BE2C (cell line): ENCODE measurements at regions not wholly inside any gene's neighbourhood (a gene's known extent, or its start where the extent isn't known, plus 50 kb on each side); places are given as distances from the start of the nearest gene placed in this dataset.

Experiments used
- DNase-seq: peaks from one replicate; pipeline ENCODE4 v3.0.0-alpha.2; 2020
- H3K27me3 ChIP-seq: fragments of 250-450 bp; sonication (Bioruptor Pico); 2 replicates; pipeline ENCODE4 v1.5.1; 2020; ENCODE audit warnings: mild to moderate bottlenecking
- H3K36me3 ChIP-seq: fragments of 250-450 bp; sonication (Bioruptor Pico); 2 replicates; pipeline ENCODE4 v1.5.1; 2020; ENCODE audit warnings: mild to moderate bottlenecking
- H3K4me1 ChIP-seq: fragments of 250-450 bp; sonication (Bioruptor Pico); 2 replicates; pipeline ENCODE4 v1.5.1; 2020
- H3K4me3 ChIP-seq: 2 replicates; pipeline ENCODE4 v1.5.1; 2011; ENCODE audit warnings: low read depth, low read length
- H3K9me3 ChIP-seq: fragments of 250-450 bp; sonication (Bioruptor Pico); 2 replicates; pipeline ENCODE4 v1.5.1; 2020
- CTCF ChIP-seq: IDR thresholded peaks from 2 replicates; pipeline ENCODE4 v1.5.1; 2012; ENCODE audit warnings: mild to moderate bottlenecking, low read depth, low read length

GRCh38 chr13:40094056-40094455 is 438.6 kb downstream of the COG6 start:
- Histone ChIP-seq H3K27me3 (no peaks in the 10 kb centered on the region), H3K36me3 (no peaks in the 10 kb centered on the region), H3K4me1 (no peaks in the 10 kb centered on the region), H3K4me3 (no peak overlapping the region), H3K9me3 (no peaks in the 10 kb centered on the region)
- no peak for DNase-seq
- no peak for TF ChIP-seq CTCF

DNA sequence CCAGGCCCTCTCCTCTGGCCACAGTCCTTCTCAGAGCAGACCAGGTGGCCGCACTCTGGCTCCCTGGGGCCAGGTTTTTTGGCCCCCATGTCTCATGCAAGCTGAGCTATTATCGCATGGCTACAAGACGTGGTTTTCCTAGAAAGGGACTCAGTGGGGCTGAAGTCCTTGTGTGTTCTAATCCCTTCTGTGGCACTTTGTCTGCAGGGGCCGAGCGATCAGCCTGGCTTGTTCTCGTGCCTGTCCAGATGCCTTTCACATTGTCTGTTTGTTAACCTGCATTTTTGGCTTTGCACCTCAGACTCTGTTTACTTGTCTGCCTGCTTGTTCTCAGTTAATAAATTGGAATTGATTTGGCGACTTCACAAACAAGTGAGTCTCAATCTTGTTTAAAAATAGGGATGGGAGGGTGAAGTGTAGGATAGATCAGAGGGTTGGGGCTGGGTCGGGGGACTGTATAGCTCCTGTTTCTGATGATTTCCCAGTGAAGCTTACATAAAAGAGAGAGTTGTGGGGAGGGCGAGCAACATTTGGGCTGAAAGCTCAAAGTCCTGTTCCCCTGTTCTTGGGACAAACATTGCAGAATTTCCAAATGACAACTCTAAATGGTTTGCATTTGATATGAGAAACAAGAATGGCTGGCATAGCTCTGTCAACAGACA is 440.4 kb downstream of the COG6 start:
- H3K4me1 ChIP-seq: no peaks in the 10 kb centered on the region
- DNase-seq: no peak
- H3K36me3 ChIP-seq: no peaks in the 10 kb centered on the region
- H3K27me3 ChIP-seq: no peaks in the 10 kb centered on the region
- TF ChIP-seq CTCF: no peak
- no peak overlapping the region for H3K4me3 ChIP-seq
- H3K9me3 ChIP-seq: no peaks in the 10 kb centered on the region

GRCh38 chr13:40096357-40096901 is 441.0 kb downstream of the COG6 start:
- H3K36me3 ChIP-seq: no peaks in the 10 kb centered on the region
- DNase-seq: no peak
- no peak for TF ChIP-seq CTCF
- H3K27me3 ChIP-seq: no peaks in the 10 kb centered on the region
- H3K4me3 ChIP-seq: no peak overlapping the region
- H3K9me3 ChIP-seq: no peaks in the 10 kb centered on the region
- H3K4me1 ChIP-seq: no peaks in the 10 kb centered on the region

- no peaks in the 10 kb centered on the region for H3K36me3 ChIP-seq
- H3K4me3 ChIP-seq: no peak overlapping the region
- no peak for DNase-seq
- no peaks in the 10 kb centered on the region for H3K4me1 ChIP-seq
- H3K27me3 ChIP-seq: no peaks in the 10 kb centered on the region
- H3K9me3 ChIP-seq: no peaks in the 10 kb centered on the region
- no peak for TF ChIP-seq CTCF
Observed at GRCh38 chr13:40098246-40098645, 442.8 kb downstream of the COG6 start.

GRCh38 chr13:40101708-40102359 is 446.4 kb downstream of the COG6 start:
- no peak for TF ChIP-seq CTCF
- Histone ChIP-seq H3K4me3 (no peak overlapping the region), H3K4me1 (no peaks in the 10 kb centered on the region), H3K36me3 (no peaks in the 10 kb centered on the region), H3K9me3 (no peaks in the 10 kb centered on the region), H3K27me3 (no peaks in the 10 kb centered on the region)
- DNase-seq: no peak

DNA sequence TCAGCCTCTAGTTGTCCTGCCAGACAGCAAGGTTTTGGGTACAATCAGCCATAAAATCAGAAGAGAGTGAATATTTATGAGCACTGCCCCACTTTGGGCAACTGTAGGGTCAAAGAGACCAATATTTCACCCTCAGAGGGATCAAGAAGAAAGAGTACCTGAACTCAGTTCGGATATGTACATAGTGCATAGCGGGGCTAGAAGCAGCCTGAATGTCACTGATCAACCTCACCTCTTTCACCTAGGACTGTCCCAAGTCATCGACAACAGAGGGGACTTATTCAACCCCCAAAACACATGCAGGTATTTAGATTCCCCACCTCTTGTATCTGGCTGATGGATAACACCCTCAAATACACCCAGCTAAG is 446.9 kb downstream of the COG6 start:
- H3K27me3 ChIP-seq: no peaks in the 10 kb centered on the region
- H3K9me3 ChIP-seq: no peaks in the 10 kb centered on the region
- no peak overlapping the region for H3K4me3 ChIP-seq
- no peaks in the 10 kb centered on the region for H3K36me3 ChIP-seq
- no peaks in the 10 kb centered on the region for H3K4me1 ChIP-seq
- no peak for DNase-seq
- no peak for TF ChIP-seq CTCF
